HCT116 (cell line): ENCODE measurements at regions not wholly inside any gene's neighbourhood (a gene's known extent, or its start where the extent isn't known, plus 50 kb on each side); places are given as distances from the start of the nearest gene placed in this dataset.

Experiments used
- ATAC-seq: fragments of 200-7000 bp; cut with Tn5 transposase; 2 replicates; pipeline ENCODE4 v1.9.1; 2020; ENCODE audit warnings: mild to moderate bottlenecking, moderate library complexity
- BruUV-seq: library from RNA; stranded (reverse); fragments of 400-500 nt; replicated peaks from 2 replicates; lab custom pipeline; 2021; lab: Mats Ljungman, UMichigan
- CTCF ChIA-PET: fragments of 300-600 bp; sonication (Branson Sonifier 250); formaldehyde crosslinking; loops from one replicate; lab custom pipeline; 2021; ENCODE audit warnings: antibody characterized with exemption; lab: Charles Lee
- POLR2A ChIA-PET: fragments of 300-600, 350-600 bp; sonication (Branson Sonifier 250); formaldehyde crosslinking; loops from one replicate; lab custom pipeline; 2021; ENCODE audit warnings: antibody characterized with exemption; lab: Charles Lee
- RAD21 ChIA-PET, 2 experiments: fragments of 300-600 bp; sonication (Branson Sonifier 250); formaldehyde crosslinking; loops; one replicate each; lab custom pipeline; 2023; ENCODE audit warnings: low total read pairs in 2 of 2; ENCODE audit not compliant: uncharacterized antibody in 2 of 2, unreplicated experiment in 2 of 2, low non-redundant PET in 1 of 2; lab: Charles Lee
- DNase-seq: peaks from one replicate; pipeline ENCODE4 v3.0.0-alpha.2; 2010; ENCODE audit warnings: low read depth, low spot score
- H2AFZ ChIP-seq: fragments of 200-600 bp; shearing (Covaris generic), sonication (generic); 2 replicates; pipeline ENCODE4 v1.6.1; 2017; ENCODE audit warnings: low read depth, mixed run types, mixed read lengths, antibody characterized with exemption, low read length; ENCODE audit not compliant: poor library complexity, severe bottlenecking
- H3K27ac ChIP-seq: 2 replicates; pipeline ENCODE4 v1.5.1; 2012; ENCODE audit warnings: low read depth, low read length
- H3K27me3 ChIP-seq: fragments of 200-600 bp; sonication (generic); 2 replicates; pipeline ENCODE4 v1.6.1; 2016; ENCODE audit warnings: mixed run types, low read length, mixed read lengths; ENCODE audit not compliant: insufficient read depth
- H3K36me3 ChIP-seq, 2 experiments: fragments of 200-500 bp in 1 of 2; fragments of 200-600 bp in 1 of 2; sonication (Bioruptor generic) in 1 of 2; sonication (generic) in 1 of 2; 2 replicates each; pipeline versions ENCODE4 v1.5.1 to v1.6.1; 2014 to 2016; ENCODE audit warnings: low read length in 2 of 2, inconsistent platforms in 1 of 2, mixed read lengths in 1 of 2, mixed run types in 1 of 2; ENCODE audit not compliant: insufficient read depth in 2 of 2, control insufficient read depth in 1 of 2
- H3K4me1 ChIP-seq, 2 experiments: fragments of 200-600 bp in 1 of 2; sonication (generic) in 1 of 2; 2 replicates each; pipeline versions ENCODE4 v1.5.1 to v1.6.1; 2012 to 2017; ENCODE audit warnings: low read length in 2 of 2, inconsistent platforms in 1 of 2, mild to moderate bottlenecking in 1 of 2, mixed read lengths in 1 of 2, mixed run types in 1 of 2, moderate library complexity in 1 of 2; ENCODE audit not compliant: insufficient read depth in 2 of 2, control insufficient read depth in 1 of 2
- H3K4me2 ChIP-seq: fragments of 200-600 bp; sonication (generic); 2 replicates; pipeline ENCODE4 v1.6.1; 2017; ENCODE audit warnings: mixed run types, low read length, mixed read lengths
- H3K4me3 ChIP-seq, 2 experiments: fragments of 200-600 bp in 1 of 2; sonication (generic) in 1 of 2; replicated peaks in 1 of 2; 2 replicates each; pipeline ENCODE4 v1.5.1; 2011 to 2016; ENCODE audit warnings: low read length in 2 of 2, control low read depth in 1 of 2, low read depth in 1 of 2, mild to moderate bottlenecking in 1 of 2, mixed read lengths in 1 of 2, mixed run types in 1 of 2
- H3K79me2 ChIP-seq: fragments of 200-600 bp; sonication (generic); 2 replicates; pipeline ENCODE4 v1.6.1; 2017; ENCODE audit warnings: mild to moderate bottlenecking, mixed run types, low read length, moderate library complexity, mixed read lengths; ENCODE audit not compliant: insufficient read depth
- H3K9ac ChIP-seq: fragments of 200-600 bp; sonication (generic); 2 replicates; pipeline ENCODE4 v1.6.1; 2016; ENCODE audit warnings: low read length, mixed read lengths
- H3K9me2 ChIP-seq: fragments of 200-600 bp; sonication (generic), shearing (Covaris generic); 2 replicates; pipeline ENCODE4 v1.6.1; 2017; ENCODE audit warnings: mixed run types, mild to moderate bottlenecking, moderate library complexity; ENCODE audit not compliant: insufficient read depth
- H3K9me3 ChIP-seq, 2 experiments: fragments of 200-500 bp in 1 of 2; fragments of 200-600 bp in 1 of 2; sonication (Bioruptor generic) in 1 of 2; sonication (generic) in 1 of 2; 2 replicates each; pipeline ENCODE4 v1.6.1; 2014 to 2017; ENCODE audit warnings: low read length in 2 of 2, mixed read lengths in 2 of 2, inconsistent platforms in 1 of 2, low read depth in 1 of 2, mild to moderate bottlenecking in 1 of 2, mixed run types in 1 of 2, moderate library complexity in 1 of 2; ENCODE audit not compliant: control insufficient read depth in 1 of 2, insufficient read depth in 1 of 2
- H4K20me1 ChIP-seq: fragments of 200-600 bp; sonication (generic), shearing (Covaris generic); 2 replicates; pipeline ENCODE4 v1.6.1; 2017; ENCODE audit warnings: mixed run types, mild to moderate bottlenecking, moderate library complexity; ENCODE audit not compliant: insufficient read depth
- ATF3 ChIP-seq: IDR thresholded peaks from 2 replicates; pipeline ENCODE4 v1.6.1; 2012
- CBX3 ChIP-seq: IDR thresholded peaks from 2 replicates; pipeline ENCODE4 v1.6.1; 2012; ENCODE audit warnings: low read depth
- EGR1 ChIP-seq: IDR thresholded peaks from 2 replicates; pipeline ENCODE4 v1.6.1; 2012; ENCODE audit warnings: low read depth
- ELF1 ChIP-seq: IDR thresholded peaks from 2 replicates; pipeline ENCODE4 v1.6.1; 2012; ENCODE audit warnings: low read depth, borderline replicate concordance
- EZH2 ChIP-seq: fragments of 200-600 bp; sonication (generic); IDR thresholded peaks from 2 replicates; pipeline ENCODE4 v1.6.1; 2017; ENCODE audit warnings: antibody characterized with exemption, mixed run types
- EZH2phosphoT487 ChIP-seq: fragments of 200-600 bp; IDR thresholded peaks from 2 replicates; pipeline ENCODE4 v1.6.1; 2018; ENCODE audit warnings: antibody characterized with exemption, borderline replicate concordance
- JUND ChIP-seq: IDR thresholded peaks from 2 replicates; pipeline ENCODE4 v1.6.1; 2012
- RAD21 ChIP-seq: IDR thresholded peaks from 2 replicates; pipeline ENCODE4 v1.6.1; 2012; ENCODE audit warnings: low read depth, mild to moderate bottlenecking
- TCF7L2 ChIP-seq: IDR thresholded peaks from 2 replicates; pipeline ENCODE4 v1.7.0; 2011; ENCODE audit warnings: borderline replicate concordance, inconsistent platforms; ENCODE audit not compliant: insufficient read depth, insufficient read length; ENCODE audit errors: extremely low read depth
- YY1 ChIP-seq: IDR thresholded peaks from 2 replicates; pipeline ENCODE4 v1.6.1; 2011; ENCODE audit warnings: low read length, low read depth, moderate library complexity, mild to moderate bottlenecking; ENCODE audit not compliant: insufficient replicate concordance; ENCODE audit errors: extremely low read depth
- ZFX ChIP-seq: fragments of 450-650 bp; IDR thresholded peaks from 2 replicates; pipeline ENCODE4 v1.6.1; 2017
- intact Hi-C: fragments of 100-400 bp; cut with micrococcal nuclease; formaldehyde crosslinking; loops from 2 replicates; pipeline ENCODE4 v1.10.0; 2022
- TF ChIP-seq, protein P1 (sequence below): IDR thresholded peaks from 2 replicates; pipeline ENCODE4 v1.6.1; 2012

DNA sequence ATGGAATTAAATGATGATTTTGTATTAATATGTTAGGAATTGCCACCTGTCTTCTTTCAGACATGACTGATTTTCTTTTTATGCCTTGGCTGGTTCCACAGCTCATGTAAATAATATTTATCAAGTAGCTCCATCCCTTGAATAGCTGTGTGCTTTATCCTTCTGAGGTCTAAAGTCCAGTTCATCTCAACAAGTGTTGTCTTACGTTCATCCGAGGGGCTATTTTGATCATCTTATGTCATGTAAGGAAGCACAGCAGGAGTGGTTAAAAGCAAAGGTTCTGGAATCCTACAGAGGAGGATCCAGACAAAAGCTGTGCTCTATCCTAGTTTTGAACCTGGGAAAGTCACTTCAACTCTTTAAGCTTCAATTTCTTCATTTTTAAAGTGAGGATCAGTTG is 123.7 kb upstream of the ATP2B1 start:
- Histone ChIP-seq H3K4me1 (no peaks in the 10 kb centered on the region), H3K27ac (no peak overlapping the region), H3K9me2 (no peaks in the 10 kb centered on the region), H3K9ac (no peak overlapping the region), H3K36me3 (no peaks in the 10 kb centered on the region), H2AFZ (no peak overlapping the region), H4K20me1 (no peaks in the 10 kb centered on the region), H3K27me3 (no peaks in the 10 kb centered on the region), H3K9me3 (no peaks in the 10 kb centered on the region), H3K79me2 (no peaks in the 10 kb centered on the region), H3K4me3 (no peak overlapping the region), H3K4me2 (no peak overlapping the region)
- TF ChIP-seq ELF1 (no peak), ATF3 (no peak), EZH2phosphoT487 (no peak), TCF7L2 (no peak), EGR1 (no peak), CBX3 (no peak), EZH2 (no peak), ZFX (no peak), YY1 (no peak), JUND (no peak), RAD21 (no peak)
- TF ChIP-seq, protein P1, sequence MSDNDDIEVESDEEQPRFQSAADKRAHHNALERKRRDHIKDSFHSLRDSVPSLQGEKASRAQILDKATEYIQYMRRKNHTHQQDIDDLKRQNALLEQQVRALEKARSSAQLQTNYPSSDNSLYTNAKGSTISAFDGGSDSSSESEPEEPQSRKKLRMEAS = no peak
- ChIA-PET CTCF (no interaction called here), RAD21 (no interaction called here), POLR2A (no interaction called here)
- ATAC-seq (no peak), DNase-seq (no peak)
- BruUV-seq = no TSS peak
- intact Hi-C loops = no loop called here
